DND-41 (cell line): ENCODE measurements at regions not wholly inside any gene's neighbourhood (a gene's known extent, or its start where the extent isn't known, plus 50 kb on each side); places are given as distances from the start of the nearest gene placed in this dataset.

Experiments used
- ATAC-seq: fragments of 200-7000 bp; cut with Tn5 transposase; 3 replicates; pipeline ENCODE4 v1.9.1; 2021; ENCODE audit warnings: low read depth; ENCODE audit not compliant: insufficient read depth
- DNase-seq: peaks from one replicate; pipeline ENCODE4 v3.0.0-alpha.2; 2020
- H2AFZ ChIP-seq: 2 replicates; pipeline ENCODE4 v1.6.0; 2012; ENCODE audit warnings: low read depth, low read length
- H3K27ac ChIP-seq: 2 replicates; pipeline ENCODE4 v1.5.1; 2012; ENCODE audit warnings: low read length, inconsistent platforms
- H3K27me3 ChIP-seq: fragments of 200-600 bp; sonication (generic); 2 replicates; pipeline ENCODE4 v1.6.0; 2012; ENCODE audit warnings: low read length, mild to moderate bottlenecking, inconsistent platforms; ENCODE audit not compliant: insufficient read depth, poor library complexity
- H3K36me3 ChIP-seq: 2 replicates; pipeline ENCODE4 v1.5.1; 2012; ENCODE audit warnings: low read length, inconsistent platforms; ENCODE audit not compliant: insufficient read depth
- H3K4me1 ChIP-seq: 2 replicates; pipeline ENCODE4 v1.5.1; 2012; ENCODE audit warnings: mild to moderate bottlenecking, low read length; ENCODE audit not compliant: insufficient read depth
- H3K4me2 ChIP-seq: 2 replicates; pipeline ENCODE4 v1.6.0; 2012; ENCODE audit warnings: mild to moderate bottlenecking, moderate library complexity, low read length, inconsistent platforms; ENCODE audit not compliant: insufficient read depth
- H3K4me3 ChIP-seq, 2 experiments: fragments of 200-600 bp in 1 of 2; shearing (Covaris generic) in 1 of 2; 2 replicates each; pipeline ENCODE4 v1.5.1; 2012 to 2016; ENCODE audit warnings: inconsistent platforms in 2 of 2, low read length in 2 of 2, mild to moderate bottlenecking in 2 of 2, low read depth in 1 of 2, moderate library complexity in 1 of 2
- H3K79me2 ChIP-seq: 2 replicates; pipeline ENCODE4 v1.6.0; 2012; ENCODE audit warnings: low read length, inconsistent platforms; ENCODE audit not compliant: insufficient read depth
- H3K9ac ChIP-seq: 2 replicates; pipeline ENCODE4 v1.6.0; 2012; ENCODE audit warnings: low read depth, mild to moderate bottlenecking, inconsistent platforms, low read length, moderate library complexity
- H3K9me3 ChIP-seq: 2 replicates; pipeline ENCODE4 v1.5.1; 2012; ENCODE audit warnings: low read length, moderate library complexity, mild to moderate bottlenecking, inconsistent platforms; ENCODE audit not compliant: insufficient read depth, severe bottlenecking
- H4K20me1 ChIP-seq: 2 replicates; pipeline ENCODE4 v1.6.0; 2012; ENCODE audit warnings: low read length; ENCODE audit not compliant: insufficient read depth
- CTCF ChIP-seq: IDR thresholded peaks from 2 replicates; pipeline ENCODE4 v1.5.1; 2012; ENCODE audit warnings: borderline replicate concordance, low read length, moderate library complexity, mild to moderate bottlenecking; ENCODE audit not compliant: poor library complexity, severe bottlenecking; ENCODE audit errors: extremely low read depth
- EZH2 ChIP-seq: IDR thresholded peaks from 3 replicates; pipeline ENCODE4 v1.6.1; 2012; ENCODE audit warnings: borderline replicate concordance, low read depth, mild to moderate bottlenecking, moderate library complexity, low read length, inconsistent platforms; ENCODE audit not compliant: severe bottlenecking

GRCh38 chr3:187946163-187946691 is 201.0 kb upstream of the BCL6 start:
- 0 out of 3 replicates have a peak, but pooled peaks have one; percentile 21 for ATAC-seq
- H4K20me1 ChIP-seq: no peaks in the 10 kb centered on the region
- no peak for DNase-seq
- TF ChIP-seq EZH2 (no peak), CTCF (no peak)
- H3K27me3 ChIP-seq: no peaks in the 10 kb centered on the region
- no peak overlapping the region for H3K27ac ChIP-seq
- no peak overlapping the region for H3K4me2 ChIP-seq
- no peak overlapping the region for H3K9ac ChIP-seq
- peaks cover 8% of the 10 kb centered on the region for H3K4me1 ChIP-seq
- no peak overlapping the region for H3K4me3 ChIP-seq
- no peak overlapping the region for H2AFZ ChIP-seq
- no peaks in the 10 kb centered on the region for H3K79me2 ChIP-seq
- no peaks in the 10 kb centered on the region for H3K9me3 ChIP-seq
- H3K36me3 ChIP-seq: no peaks in the 10 kb centered on the region

- no peaks in the 10 kb centered on the region for H3K9me3 ChIP-seq
- H3K27ac ChIP-seq: no peak overlapping the region
- no peaks in the 10 kb centered on the region for H3K79me2 ChIP-seq
- H3K4me1 ChIP-seq: peaks cover 8% of the 10 kb centered on the region
- H3K4me2 ChIP-seq: no peak overlapping the region
- H3K4me3 ChIP-seq: no peak overlapping the region
- no peaks in the 10 kb centered on the region for H4K20me1 ChIP-seq
- TF ChIP-seq CTCF (no peak), EZH2 (no peak)
- H3K36me3 ChIP-seq: no peaks in the 10 kb centered on the region
- no peak for ATAC-seq
- H3K9ac ChIP-seq: no peak overlapping the region
- H3K27me3 ChIP-seq: no peaks in the 10 kb centered on the region
- no peak for DNase-seq
- no peak overlapping the region for H2AFZ ChIP-seq
Measured at GRCh38 chr3:187946981-187947380, 201.7 kb upstream of the BCL6 start.

GRCh38 chr3:187947927-187948682 is 202.8 kb upstream of the BCL6 start:
- H3K27me3 ChIP-seq: no peaks in the 10 kb centered on the region
- peaks cover 8% of the 10 kb centered on the region for H3K4me1 ChIP-seq
- TF ChIP-seq EZH2: no peak
- TF ChIP-seq CTCF: no peak
- H3K4me2 ChIP-seq: no peak overlapping the region
- no peaks in the 10 kb centered on the region for H3K36me3 ChIP-seq
- no peak for ATAC-seq
- no peaks in the 10 kb centered on the region for H4K20me1 ChIP-seq
- H3K9me3 ChIP-seq: no peaks in the 10 kb centered on the region
- no peak overlapping the region for H3K9ac ChIP-seq
- no peak overlapping the region for H2AFZ ChIP-seq
- H3K4me3 ChIP-seq: no peak overlapping the region
- DNase-seq: no peak
- no peak overlapping the region for H3K27ac ChIP-seq
- H3K79me2 ChIP-seq: no peaks in the 10 kb centered on the region
